ENCODE measurements at regions not wholly inside any gene's neighbourhood (a gene's known extent, or its start where the extent isn't known, plus 50 kb on each side); places are given as distances from the start of the nearest gene placed in this dataset.

GRCh38 chr5:117220730-117221129, 646.1 kb upstream of the SEMA6A start:
- Histone ChIP-seq H3K27ac (replicated peaks) (no peak overlapping the region), H3K9me3 (replicated peaks) (no peaks in the 10 kb centered on the region), H3K27me3 (ENCODE audit: low read depth) (no peaks in the 10 kb centered on the region), H3K4me3 (no peak overlapping the region), H3K36me3 (no peaks in the 10 kb centered on the region), H3K4me1 (no peaks in the 10 kb centered on the region)
- no peak for TF ChIP-seq CTCF (IDR thresholded peaks at IDR 0.05; ENCODE audit: borderline replicate concordance)
- intact Hi-C loops (cut with micrococcal nuclease) = no loop called here
- no peak for DNase-seq

DNA sequence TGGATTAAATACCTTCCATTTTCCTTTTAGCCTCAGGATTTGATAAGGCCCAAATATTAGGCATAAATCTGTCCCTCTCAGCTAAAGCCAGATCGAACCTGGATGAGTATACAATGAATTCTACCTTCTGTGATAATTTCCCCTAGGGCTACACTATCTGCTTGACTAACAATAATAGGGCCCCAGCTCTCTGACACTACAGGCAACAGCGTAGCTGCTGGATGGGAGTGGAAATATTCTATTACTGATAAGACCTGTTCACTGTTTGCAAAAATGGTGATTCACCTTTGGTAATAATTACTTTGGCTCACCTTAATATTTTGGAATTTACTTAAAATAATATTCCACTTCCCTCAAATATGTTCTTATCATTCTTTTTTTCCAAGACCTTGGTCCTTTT, 644.2 kb upstream of the SEMA6A start:
- Histone ChIP-seq H3K36me3 (no peaks in the 10 kb centered on the region), H3K27ac (replicated peaks) (no peak overlapping the region), H3K9me3 (replicated peaks) (no peaks in the 10 kb centered on the region), H3K27me3 (ENCODE audit: low read depth) (no peaks in the 10 kb centered on the region), H3K4me3 (no peak overlapping the region), H3K4me1 (no peaks in the 10 kb centered on the region)
- TF ChIP-seq CTCF (IDR thresholded peaks at IDR 0.05; ENCODE audit: borderline replicate concordance) = no peak
- intact Hi-C loops (cut with micrococcal nuclease) = no loop called here
- DNase-seq = no peak

- Histone ChIP-seq H3K4me3 (no peak overlapping the region), H3K27me3 (ENCODE audit: low read depth) (no peaks in the 10 kb centered on the region), H3K27ac (replicated peaks) (no peak overlapping the region), H3K4me1 (no peaks in the 10 kb centered on the region), H3K36me3 (no peaks in the 10 kb centered on the region), H3K9me3 (replicated peaks) (no peaks in the 10 kb centered on the region)
- intact Hi-C loops (cut with micrococcal nuclease) = no loop called here
- TF ChIP-seq CTCF (IDR thresholded peaks at IDR 0.05; ENCODE audit: borderline replicate concordance) = no peak
- DNase-seq = no peak
These were observed 638.2 kb upstream of the SEMA6A start for GRCh38 chr5:117212866-117213265.

- no peak for TF ChIP-seq CTCF (IDR thresholded peaks at IDR 0.05; ENCODE audit: borderline replicate concordance)
- no peaks in the 10 kb centered on the region for H3K27me3 ChIP-seq (ENCODE audit: low read depth)
- H3K9me3 ChIP-seq (replicated peaks) = no peaks in the 10 kb centered on the region
- intact Hi-C loops (cut with micrococcal nuclease) = no loop called here
- H3K4me1 ChIP-seq = peaks cover 4% of the 10 kb centered on the region
- no peak for DNase-seq
- no peaks in the 10 kb centered on the region for H3K36me3 ChIP-seq
- H3K4me3 ChIP-seq = no peak overlapping the region
- no peak overlapping the region for H3K27ac ChIP-seq (replicated peaks)
These were observed 636.2 kb upstream of the SEMA6A start for GRCh38 chr5:117210796-117211195.

- intact Hi-C loops (cut with micrococcal nuclease) = no loop called here
These were observed 634.9 kb upstream of the SEMA6A start for GRCh38 chr5:117209479-117209878.

More at GRCh38 chr5:117209479-117209878, 634.9 kb upstream of the SEMA6A start:
- Histone ChIP-seq H3K4me3 (no peak overlapping the region), H3K36me3 (no peaks in the 10 kb centered on the region), H3K27me3 (ENCODE audit: low read depth) (no peaks in the 10 kb centered on the region), H3K9me3 (replicated peaks) (no peaks in the 10 kb centered on the region), H3K4me1 (peaks cover 9% of the 10 kb centered on the region), H3K27ac (replicated peaks) (no peak overlapping the region)
- TF ChIP-seq CTCF (IDR thresholded peaks at IDR 0.05; ENCODE audit: borderline replicate concordance) = no peak
- DNase-seq = no peak

Measured in left ventricle myocardium inferior (tissue), 1 donor.